ENCODE measurements at regions not wholly inside any gene's neighbourhood (a gene's known extent, or its start where the extent isn't known, plus 50 kb on each side); places are given as distances from the start of the nearest gene placed in this dataset.

- TF ChIP-seq, protein P1, sequence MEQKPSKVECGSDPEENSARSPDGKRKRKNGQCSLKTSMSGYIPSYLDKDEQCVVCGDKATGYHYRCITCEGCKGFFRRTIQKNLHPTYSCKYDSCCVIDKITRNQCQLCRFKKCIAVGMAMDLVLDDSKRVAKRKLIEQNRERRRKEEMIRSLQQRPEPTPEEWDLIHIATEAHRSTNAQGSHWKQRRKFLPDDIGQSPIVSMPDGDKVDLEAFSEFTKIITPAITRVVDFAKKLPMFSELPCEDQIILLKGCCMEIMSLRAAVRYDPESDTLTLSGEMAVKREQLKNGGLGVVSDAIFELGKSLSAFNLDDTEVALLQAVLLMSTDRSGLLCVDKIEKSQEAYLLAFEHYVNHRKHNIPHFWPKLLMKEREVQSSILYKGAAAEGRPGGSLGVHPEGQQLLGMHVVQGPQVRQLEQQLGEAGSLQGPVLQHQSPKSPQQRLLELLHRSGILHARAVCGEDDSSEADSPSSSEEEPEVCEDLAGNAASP (CRISPR knock-in tag; IDR thresholded peaks at IDR 0.05; ENCODE audit: borderline replicate concordance), result no peak
These were observed 129.6 kb downstream of the IZUMO3 start (continued) for GRCh38 chr9:24416136-24416535.

DNA sequence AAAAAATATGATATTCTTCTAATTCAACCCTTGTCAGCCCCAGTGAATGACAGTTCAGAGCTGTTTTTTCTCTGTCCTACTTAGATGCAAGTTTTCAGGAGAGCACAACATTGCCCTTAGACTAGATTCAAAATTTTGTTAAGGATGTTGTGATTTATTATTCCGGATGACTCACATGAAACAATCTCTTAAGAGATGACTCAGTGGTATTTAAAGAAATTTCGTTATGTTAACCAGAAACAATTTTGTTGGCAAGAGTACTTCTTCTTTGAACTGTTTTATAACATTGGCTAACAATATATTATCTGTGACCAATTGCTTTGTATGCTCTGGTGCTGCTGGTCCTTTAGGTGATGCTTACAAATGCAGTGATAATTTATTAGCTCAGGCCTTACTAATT is 132.0 kb downstream of the IZUMO3 start:
- Histone ChIP-seq H3K27me3 (ENCODE audit: control insufficient read depth in 1 of 2, insufficient read depth in 2 of 2, low read length in 2 of 2) (no peaks in the 10 kb centered on the region), H3K4me3 (replicated peaks in 1 of 3; ENCODE audit: insufficient read depth in 1 of 3, low read depth in 2 of 3, low read length in 3 of 3) (no peak overlapping the region), H2AFZ (ENCODE audit: low read length) (no peak overlapping the region), H4K20me1 (ENCODE audit: insufficient read depth, low read length) (no peaks in the 10 kb centered on the region), H3K36me3 (replicated peaks in 1 of 2; ENCODE audit: control insufficient read depth in 1 of 2, insufficient read depth in 2 of 2, low read length in 2 of 2) (no peaks in the 10 kb centered on the region), H3K4me2 (ENCODE audit: low read depth, low read length) (no peak overlapping the region), H3K4me1 (ENCODE audit: insufficient read depth, low read length) (no peaks in the 10 kb centered on the region), H3K9me3 (ENCODE audit: low read length) (peaks cover 70% of the 10 kb centered on the region), H3K9ac (ENCODE audit: insufficient read depth, low read depth, low read length) (no peak overlapping the region), H3K79me2 (ENCODE audit: insufficient read depth, low read length) (no peaks in the 10 kb centered on the region), H3K27ac (ENCODE audit: extremely low read length, insufficient read depth, low read length) (no peak overlapping the region)
- WGBS (ENCODE audit: low lambda C conversion rate), result 3% methylated on average over 2 of the region's 2 CpGs
- POLR2A ChIA-PET, result no interaction called here
- no peak for FAIRE-seq
- TF ChIP-seq ZNF253 (CRISPR knock-in tag; IDR thresholded peaks at IDR 0.05; ENCODE audit: borderline replicate concordance), result no peak
- no peak for TF ChIP-seq ZNF598 (CRISPR knock-in tag; IDR thresholded peaks at IDR 0.05; ENCODE audit: borderline replicate concordance)
- no peak for TF ChIP-seq HOXA9 (CRISPR knock-in tag; IDR thresholded peaks at IDR 0.05; ENCODE audit: borderline replicate concordance)
- TF ChIP-seq, protein P2, sequence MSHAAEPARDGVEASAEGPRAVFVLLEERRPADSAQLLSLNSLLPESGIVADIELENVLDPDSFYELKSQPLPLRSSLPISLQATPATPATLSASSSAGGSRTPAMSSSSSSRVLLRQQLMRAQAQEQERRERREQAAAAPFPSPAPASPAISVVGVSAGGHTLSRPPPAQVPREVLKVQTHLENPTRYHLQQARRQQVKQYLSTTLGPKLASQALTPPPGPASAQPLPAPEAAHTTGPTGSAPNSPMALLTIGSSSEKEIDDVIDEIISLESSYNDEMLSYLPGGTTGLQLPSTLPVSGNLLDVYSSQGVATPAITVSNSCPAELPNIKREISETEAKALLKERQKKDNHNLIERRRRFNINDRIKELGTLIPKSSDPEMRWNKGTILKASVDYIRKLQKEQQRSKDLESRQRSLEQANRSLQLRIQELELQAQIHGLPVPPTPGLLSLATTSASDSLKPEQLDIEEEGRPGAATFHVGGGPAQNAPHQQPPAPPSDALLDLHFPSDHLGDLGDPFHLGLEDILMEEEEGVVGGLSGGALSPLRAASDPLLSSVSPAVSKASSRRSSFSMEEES (CRISPR knock-in tag; IDR thresholded peaks at IDR 0.05), result no peak
- no peak for TF ChIP-seq SOX13 (IDR thresholded peaks at IDR 0.05)
- no peak for TF ChIP-seq SOX13 (CRISPR knock-in tag; conservative IDR thresholded peaks at IDR 0.05 in 1 of 2, IDR thresholded peaks at IDR 0.05 in 1 of 2)
- TF ChIP-seq TEAD2 (CRISPR knock-in tag; IDR thresholded peaks at IDR 0.05), result no peak
- ATAC-seq, result no peak
- CTCF ChIA-PET (ENCODE audit: low intra/inter-chr PET ratio, low total read pairs), result no interaction called here
- no peak for DNase-seq (ENCODE audit: low spot score)
- intact Hi-C loops (cut with micrococcal nuclease; ENCODE audit: unreplicated experiment), result no loop called here
- no TSS peak for BruUV-seq (replicated peaks)
- in situ Hi-C loops (cut with HindIII; ENCODE audit: extremely low pct_ligation_motif_present, low pct_unique_long_range_greater_than_20kb), result no loop called here
